Dedifferentiated amniotic fluid mesenchymal stem cell (primary cell): ENCODE measurements at regions not wholly inside any gene's neighbourhood (a gene's known extent, or its start where the extent isn't known, plus 50 kb on each side); places are given as distances from the start of the nearest gene placed in this dataset.
"Not testable (repeated sequence)": the region's sequence is repeated elsewhere in the genome, so short reads cannot be mapped to it uniquely, and the experiment has no call there.

ENCODE experiments used
- DNase-seq: peaks from one replicate; pipeline ENCODE4 v3.0.0-alpha.2; 2016; ENCODE audit errors: extremely low spot score

DNA sequence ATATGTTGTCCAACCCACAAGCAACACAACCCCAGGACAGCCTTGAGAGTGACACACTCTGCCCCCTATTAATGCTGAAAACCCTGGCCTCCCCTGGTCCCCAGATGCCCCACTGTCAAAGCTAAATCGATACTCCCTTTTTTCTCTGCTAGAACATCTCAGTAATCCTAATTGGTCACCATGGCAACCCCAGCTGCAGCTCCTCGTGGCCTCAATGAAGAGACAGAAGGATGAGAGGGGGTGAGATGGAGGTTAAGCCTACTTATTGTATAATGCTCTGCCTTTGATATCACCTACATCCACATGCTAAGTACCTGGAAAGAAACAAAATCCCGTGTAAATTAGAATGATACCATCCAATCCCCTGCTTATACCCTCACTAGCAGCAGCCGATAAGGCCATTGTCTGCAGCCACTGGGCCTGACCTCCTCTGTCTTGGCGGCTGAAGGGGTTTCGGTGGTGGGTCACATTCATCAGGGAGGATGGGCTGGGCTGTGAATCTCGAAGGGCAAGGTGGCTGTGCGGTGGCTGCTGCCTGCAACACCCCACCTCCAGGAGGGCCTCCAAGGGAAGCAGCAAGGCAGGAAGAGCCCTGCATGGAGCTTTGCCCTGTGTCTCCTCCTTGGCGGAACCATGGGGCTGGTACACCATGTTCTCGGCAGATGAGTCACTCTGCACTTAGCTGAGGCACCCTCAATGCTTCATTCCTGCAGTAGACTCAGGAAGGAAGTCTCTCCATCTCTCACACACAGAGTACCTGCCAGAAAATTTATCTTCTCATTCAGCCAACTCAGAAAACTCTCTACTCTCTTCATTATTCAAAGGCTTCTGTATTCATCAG is 399.5 kb downstream of the BUD13 start:
- no peak for DNase-seq

DNA sequence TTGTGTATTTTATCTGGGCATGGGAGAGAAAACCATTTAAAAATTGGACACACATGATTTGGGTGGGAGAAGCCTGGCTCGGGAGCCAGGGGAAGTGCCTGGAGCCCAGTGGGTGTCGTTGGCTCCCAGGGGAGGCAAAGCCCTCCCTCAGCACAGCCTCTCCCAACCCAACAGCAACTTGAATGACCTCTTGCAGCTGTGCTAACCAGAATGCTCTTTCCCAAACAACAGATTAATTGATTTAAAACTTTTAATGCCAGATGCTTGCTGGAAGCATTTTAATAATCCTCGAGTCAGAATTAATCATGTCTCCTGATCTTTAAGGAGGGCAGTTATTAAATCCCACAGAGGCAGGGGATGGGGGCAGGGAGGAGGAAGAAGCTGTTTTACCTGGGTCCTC is 401.6 kb downstream of the BUD13 start:
- no peak for DNase-seq

DNA sequence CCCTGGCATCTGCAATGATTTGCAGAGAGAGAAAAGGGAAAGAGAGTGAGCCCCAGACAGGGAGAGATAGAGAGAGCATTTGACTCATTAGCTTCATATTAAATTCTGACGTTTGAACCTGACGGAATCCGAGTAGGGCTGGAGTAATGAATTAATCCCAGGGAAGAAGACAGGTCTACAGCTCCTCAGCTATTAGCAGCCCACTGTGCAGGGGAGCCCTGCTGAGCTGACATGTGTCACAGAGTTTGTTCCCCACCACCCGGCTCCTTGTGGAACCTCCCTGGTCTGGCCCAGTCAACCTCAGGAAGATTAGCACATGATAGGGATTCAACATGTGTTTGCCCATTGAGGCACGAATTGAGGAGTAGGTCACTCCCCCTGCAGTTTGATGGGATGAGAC is 404.0 kb downstream of the BUD13 start:
- no peak for DNase-seq

DNA sequence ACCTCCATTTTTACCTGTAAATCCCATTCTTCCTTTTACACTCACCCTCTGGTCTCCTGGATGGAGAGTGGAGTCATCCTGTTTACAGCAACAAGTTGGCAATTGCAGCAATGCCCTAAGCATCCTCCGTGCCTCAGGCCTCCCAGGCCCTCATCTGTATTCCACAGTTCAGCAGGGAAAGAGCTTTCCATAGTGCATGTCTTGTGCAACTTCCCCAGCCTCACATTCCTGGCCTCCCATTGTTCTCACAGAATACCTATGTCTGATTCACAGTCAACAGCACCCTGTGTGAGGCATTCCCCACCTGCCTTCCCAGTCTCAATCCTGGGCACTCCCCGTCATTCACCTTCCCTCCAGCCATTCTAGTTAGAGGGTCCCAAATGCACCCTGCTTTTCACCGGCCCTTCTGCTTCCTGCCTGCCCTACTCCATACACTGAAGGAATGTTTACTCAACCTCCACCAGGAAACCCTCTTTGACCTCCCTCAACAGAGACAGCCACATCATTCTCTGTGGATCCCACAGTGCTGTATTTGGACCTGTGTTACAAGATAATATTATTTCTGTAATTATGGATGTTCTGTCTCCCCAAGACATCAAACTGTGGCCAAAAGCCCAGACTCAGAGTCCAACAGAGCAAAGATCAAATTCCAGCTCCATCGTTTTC is 405.7 kb downstream of the BUD13 start:
- DNase-seq = no peak

DNA sequence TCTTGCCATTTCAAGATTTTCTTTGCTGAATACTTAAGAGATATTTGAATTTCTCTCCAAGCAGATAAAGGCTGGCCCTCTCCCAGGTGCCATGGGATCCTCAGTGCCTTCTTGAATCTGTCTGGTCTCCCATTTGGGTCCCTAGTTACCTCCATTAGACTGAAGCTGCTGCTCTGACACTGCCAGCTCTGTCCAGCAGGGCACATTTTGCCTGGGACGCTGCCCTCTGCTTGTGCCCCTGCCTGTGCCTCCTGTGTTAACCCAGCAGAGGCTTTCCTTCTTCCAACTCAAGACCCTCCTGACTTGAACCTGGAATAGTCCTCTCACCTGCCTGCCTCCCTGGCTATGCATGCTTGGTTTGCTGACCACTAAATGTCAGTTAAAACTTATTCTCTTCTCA is 406.3 kb downstream of the BUD13 start:
- DNase-seq = no peak

DNA sequence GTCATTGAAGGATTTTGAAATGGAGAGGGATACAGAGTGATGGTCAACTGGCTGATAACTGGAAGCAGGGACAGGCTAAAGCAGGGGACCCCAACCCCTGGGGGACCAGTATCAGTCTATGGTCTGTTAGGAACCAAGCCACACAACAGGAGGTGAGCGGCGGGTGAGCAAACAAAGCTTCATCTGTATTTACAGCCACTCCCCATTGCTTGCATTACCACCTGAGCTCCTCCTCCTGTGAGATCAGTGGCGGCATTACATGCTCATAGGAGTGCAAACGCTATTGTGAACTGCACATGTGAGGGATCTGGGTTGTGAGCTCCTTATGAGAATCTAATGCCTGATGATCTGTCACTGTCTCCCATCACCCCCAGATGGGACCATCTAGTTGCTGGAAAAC is 407.9 kb downstream of the BUD13 start:
- DNase-seq = not testable (repeated sequence)

DNA sequence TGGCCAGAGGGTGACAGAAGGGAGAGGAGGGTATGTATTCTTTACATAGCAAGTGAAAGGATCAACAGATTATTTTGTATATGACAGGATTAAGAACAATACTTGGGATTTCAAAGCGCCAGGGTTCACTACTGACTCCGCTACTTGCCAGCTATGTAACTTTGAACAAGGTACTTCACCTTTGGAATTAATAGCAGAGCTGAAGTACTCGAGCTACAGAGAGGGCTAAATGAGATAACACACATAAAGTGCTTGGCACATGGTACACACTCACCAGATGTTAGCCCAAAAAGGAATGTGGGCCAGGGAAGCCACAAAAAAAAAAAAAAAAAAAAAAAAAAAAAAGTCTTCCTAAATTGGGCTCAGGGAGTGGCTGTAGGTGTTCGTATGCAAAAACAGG is 408.4 kb downstream of the BUD13 start:
- DNase-seq = no peak

DNA sequence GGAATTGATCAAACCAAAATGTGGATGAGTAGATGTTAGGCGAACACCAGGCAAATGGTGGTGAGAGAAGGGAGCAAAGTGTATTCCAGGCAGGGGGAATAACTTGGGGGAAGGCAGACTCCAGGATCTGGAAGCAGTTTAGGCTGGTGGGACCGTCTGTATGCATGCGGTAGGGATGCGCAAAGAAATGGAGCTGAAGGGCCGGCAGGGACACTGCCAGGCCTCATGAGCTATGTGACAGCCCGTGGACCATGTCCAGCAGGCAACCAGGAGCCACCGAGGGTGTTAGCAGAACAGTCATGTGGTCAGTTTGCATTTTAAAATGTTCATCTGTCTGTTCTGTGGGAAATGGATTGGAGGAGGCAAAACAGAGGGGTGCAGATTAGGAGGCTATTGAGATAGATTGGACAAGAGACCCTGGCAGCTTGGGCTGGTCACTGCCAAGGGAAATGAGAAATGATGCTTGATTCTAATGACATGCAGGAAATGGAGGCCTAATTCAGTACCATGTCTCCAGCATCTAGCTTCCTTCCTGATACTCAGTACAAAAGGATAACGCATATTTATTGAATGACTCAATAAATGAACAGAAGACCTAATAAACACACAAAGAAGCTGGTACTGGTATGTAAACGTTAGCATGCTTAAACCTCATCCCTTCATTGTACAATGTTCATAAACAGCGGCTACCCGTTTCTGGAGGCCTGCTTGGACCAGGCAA is 412.4 kb downstream of the BUD13 start:
- no peak for DNase-seq

DNA sequence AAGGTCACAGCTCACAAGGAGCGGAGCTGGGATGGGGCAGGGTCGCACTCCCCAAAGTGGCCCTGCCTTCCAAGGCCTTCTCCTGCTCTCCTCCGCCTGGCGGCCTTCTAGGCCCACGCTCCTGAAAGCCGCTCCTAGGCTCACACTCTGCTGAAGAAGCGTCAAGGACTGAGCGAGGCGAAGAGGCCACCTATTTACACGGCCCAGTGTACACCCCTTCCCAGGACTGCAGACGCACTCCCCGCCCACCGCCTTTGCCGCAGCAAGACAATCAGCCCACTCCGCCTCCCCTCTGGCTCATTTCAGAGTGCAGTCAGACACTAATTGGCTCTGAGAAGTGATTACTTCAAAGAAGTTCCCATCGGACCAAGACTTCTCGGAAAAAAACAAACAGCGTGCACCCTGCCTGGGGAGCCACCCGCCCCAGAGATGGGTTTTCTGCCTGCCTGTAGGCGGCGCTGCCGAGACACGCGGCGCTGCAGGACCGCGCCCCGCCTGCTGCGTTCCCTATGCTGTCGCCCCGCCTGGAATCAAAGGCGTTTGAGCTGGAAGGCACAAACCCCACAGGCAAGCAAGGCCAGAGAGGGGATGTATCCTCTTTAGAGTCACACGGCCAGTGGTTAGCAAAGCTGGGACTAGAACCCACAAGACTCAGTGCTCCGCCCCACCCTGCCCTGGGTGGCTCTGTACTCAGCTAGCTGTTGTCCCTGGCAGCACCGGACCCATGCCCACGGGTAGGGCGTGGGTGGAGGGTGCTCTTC is 414.8 kb downstream of the BUD13 start:
- no peak for DNase-seq

DNA sequence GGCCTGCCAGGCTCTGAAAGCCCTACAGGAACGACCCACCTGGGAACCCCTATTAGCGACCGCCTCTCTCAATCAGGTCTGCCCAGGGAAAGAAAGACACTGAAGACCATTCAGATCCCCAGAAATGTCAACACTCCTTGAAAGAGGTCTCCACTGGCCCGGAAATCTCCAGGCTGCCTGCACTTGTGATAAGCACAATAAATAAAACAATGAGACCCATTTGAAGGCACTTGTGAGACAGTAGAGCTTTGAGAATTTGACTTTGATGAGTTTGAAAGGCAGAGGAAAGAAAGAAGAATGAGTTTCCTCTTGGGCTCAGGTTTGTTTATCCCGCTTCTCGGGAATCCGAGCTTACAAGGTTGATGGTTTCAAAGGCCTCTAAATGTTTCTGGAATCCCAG is 416.3 kb downstream of the BUD13 start:
- no peak for DNase-seq

DNA sequence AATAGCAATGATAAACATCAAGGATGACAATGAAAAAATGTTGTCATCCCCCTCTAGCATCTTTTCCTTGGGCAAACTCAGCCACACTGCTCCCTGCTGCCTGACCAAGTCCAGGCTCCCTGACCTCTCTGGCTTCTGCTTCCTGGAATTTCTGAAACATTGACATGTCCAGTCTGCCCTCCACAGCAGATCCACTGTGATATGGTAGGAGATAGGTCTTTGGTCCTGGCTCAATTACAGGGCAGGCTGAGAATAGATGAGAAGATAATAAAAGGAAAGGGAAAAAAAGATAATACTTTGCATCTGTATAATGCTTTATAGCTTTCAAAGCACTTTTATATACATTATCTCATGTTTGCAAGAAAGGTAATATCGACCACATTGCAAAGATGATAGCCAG is 417.7 kb downstream of the BUD13 start:
- DNase-seq = no peak

DNA sequence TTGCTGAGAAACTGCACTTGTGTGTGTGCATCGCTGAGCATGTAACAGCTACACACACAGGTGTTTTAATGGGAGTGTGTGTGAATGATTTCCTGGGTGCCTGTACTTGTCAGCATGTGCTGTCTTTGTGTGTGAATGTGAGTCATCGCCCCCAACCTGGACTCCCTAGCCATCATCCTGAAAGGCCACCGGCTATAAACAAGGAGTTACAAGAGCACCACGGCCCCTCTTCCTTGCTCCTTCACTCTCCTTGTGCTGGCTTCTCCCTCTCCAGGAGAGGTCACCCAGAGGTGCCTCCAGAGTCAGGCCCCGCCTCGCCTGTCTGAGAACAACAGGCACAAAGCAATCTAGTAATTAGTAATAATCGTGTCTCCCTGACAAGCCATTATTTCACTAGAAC is 419.2 kb downstream of the BUD13 start:
- no peak for DNase-seq

DNA sequence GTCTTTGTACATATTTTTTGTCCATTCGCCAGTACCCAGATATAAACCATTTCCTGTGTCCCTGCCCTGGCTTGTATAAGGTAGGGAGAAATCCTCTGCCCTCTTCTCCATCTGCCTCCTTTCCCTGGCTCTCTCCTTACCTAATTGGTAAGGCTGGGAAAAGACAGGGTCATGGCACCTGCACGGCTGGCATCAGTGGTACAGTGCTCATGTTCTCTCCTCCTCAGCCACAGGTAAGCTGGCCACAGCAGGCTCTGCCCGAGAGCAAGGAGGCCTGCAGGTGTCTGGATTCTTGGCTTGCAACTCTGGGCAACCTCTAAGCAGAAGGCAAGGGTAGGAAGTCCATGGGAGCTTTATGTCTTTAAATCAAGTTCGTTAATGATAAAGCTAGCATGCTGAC is 419.9 kb downstream of the BUD13 start:
- DNase-seq = no peak

DNA sequence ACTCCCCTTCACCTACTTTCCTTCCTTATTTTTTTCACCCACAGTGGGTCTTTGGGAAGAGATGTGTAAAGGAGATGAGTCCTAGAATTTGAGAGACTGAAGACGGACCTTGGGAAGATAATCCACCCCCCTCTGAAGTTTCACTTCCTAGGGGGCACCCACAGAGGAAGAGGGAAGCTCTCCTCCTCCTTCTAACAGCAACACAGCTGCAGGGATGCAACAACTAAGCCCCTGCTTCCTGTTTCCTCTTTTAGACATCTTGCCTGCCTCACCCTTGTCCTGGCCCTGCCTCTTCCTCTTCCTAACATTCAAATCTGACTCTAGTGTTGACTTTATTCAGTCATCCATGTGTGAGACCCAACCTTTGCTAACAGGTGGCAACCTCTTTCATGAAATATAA is 424.6 kb downstream of the BUD13 start:
- no peak for DNase-seq

DNA sequence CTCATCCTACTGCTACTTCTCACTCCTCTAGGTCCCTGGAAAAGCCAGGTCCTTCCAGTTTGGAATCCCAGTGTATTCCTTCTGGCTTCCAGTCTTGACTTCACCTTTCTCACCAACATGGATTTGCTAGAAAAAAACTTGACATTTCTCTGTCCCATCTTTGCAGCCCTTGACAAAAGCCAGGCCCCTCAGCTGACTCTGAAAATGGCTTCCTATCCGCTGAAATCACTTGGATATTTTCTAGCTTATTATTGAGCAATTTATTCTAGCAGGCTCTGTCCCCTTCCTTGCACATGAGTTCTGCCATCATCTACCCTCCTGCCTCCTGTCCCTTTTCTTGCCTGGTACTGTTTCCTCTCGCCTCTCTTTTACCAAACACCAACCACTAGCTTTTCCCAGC is 427.2 kb downstream of the BUD13 start:
- no peak for DNase-seq

DNA sequence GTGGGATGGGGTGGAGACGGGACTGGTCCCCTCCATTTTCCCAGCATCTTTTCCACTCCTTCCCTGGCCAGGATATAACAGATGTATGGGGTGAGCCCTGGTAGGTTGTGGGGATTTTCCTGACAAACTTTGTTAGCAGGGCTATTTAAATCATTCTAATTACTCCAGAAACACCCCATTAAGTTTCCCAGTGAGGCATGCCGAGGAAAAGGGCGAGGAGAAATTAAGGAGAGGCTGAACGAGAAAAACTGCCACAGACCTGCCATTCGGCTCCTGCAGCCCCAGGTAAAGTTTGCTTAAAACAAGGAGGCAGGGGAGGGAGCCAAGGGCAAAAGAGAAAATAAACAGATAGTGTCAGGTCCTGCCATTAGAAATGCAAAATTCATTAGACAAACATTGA is 428.2 kb downstream of the BUD13 start:
- no peak for DNase-seq

DNA sequence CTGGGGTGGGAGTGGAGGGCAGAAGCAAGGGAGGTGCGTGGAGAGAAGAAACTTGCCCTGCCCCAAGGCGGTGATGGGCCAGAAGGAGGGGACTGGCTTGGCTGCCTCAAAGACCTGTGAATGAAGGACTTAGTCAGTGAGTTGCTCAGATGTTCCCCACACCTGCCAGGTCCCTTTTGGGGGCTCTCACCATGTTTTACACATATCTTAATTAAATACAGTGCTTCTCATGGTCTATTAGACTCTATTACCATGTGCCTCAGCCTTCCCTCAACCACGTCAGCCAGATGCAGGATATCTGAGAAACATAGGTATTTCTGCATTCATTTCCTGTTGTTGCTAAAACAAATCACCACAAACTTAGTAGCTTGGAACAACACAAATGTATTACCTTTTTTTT is 429.5 kb downstream of the BUD13 start:
- DNase-seq = no peak

DNA sequence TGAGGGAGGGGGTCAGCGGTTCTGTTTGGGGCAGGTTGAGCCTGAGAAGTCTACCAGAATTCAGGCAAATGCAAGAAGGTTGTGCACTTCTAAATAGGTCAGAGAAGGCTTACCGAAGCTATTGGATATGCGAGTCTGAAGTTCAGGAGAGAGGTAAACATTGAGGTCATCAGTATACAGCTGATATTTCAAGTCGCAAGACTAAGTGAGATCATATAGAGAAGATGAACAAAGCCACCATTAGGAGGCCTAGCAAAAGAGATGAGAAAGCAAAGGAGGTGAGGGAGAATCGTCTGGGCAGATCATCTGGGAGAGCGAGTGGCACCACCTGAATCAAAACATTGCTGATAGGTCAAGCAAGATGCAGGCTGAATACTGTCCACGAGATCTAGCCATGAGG is 430.6 kb downstream of the BUD13 start:
- no peak for DNase-seq

DNA sequence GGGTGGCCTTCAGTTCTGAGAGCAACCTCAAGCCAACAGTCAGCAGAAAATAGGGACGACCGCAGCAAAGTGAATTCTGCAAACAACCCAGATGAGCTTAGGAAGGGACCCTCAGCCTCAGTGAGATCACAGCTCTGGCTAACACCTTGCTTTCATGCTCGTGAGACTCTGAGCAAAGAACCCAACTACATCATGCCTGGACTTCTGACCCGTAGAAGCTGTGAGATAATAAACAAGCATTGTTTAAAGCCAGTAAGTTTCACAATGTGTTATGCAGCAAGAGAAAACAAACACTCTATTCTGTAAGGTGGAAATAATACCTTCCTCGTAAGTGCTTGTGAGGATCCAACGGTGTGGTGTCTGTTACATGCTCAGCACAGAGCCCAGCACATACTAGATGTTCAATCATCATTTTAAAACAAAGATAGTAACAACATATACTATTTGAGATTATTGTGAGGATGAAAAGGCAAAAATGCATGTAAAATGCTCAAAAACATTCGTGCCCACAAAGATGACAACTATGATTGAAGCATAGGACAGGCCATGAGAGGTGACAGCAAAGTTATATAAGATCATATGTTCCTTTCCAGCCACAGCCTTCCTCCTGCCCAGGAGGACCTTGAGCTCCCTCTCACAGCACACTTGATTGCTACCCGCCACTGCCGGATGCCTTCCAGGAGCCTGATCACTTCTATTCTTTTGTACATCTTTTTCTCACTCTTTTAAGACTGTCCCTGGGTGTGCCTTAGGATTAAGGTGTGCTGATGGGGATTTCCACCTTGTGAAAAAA is 433.3 kb downstream of the BUD13 start:
- DNase-seq = no peak

DNA sequence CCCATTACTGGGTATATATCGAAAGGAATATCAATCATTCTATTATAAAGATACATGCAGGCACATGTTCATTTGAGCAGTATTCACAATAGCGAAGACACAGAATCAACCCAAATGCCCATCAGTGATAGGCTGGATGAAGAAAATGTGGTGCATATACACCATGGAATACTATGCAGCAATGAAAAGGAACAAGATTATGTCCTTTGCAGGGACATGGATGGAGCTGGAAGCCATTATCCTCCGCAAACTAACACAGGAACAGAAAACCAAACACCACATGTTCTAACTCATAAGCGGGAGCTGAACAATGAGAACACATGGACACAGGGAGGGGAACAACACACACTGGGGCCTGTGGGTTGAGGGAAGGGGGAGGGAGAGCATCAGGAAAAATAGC is 434.3 kb downstream of the BUD13 start:
- DNase-seq = not testable (repeated sequence)

DNA sequence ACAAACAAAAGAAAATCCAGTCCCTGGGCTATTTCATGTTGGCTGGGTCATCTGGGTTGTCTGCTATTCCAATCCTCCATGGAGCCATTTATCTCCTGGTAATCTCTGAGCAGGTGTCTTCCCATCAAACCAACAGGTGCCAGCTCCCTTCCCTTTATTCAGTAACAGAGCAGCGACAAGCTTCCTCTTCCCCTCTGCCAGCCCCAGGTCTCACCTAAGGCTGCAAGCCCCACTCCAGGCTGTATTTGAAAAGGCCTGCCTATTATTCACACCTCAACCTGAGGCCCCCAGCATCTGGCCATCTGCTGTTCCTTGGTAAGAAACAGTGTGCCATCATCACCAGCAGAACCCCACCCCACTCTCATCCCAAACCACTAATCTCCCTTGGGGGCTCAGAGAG is 436.2 kb downstream of the BUD13 start:
- no peak for DNase-seq
